ENCODE measurements at regions not wholly inside any gene's neighbourhood (a gene's known extent, or its start where the extent isn't known, plus 50 kb on each side); places are given as distances from the start of the nearest gene placed in this dataset.

- no peak for DNase-seq (ENCODE audit: low spot score)
These were observed 139.3 kb upstream of the PMEPA1 start for GRCh38 chr20:57849121-57849520.

GRCh38 chr20:57848282-57848681 is 138.5 kb upstream of the PMEPA1 start:
- no peak for DNase-seq (ENCODE audit: low spot score)

GRCh38 chr20:57847104-57847503 is 137.3 kb upstream of the PMEPA1 start:
- no peak for DNase-seq (ENCODE audit: low spot score)

- no peak for DNase-seq (ENCODE audit: low spot score)
These were observed 135.1 kb upstream of the PMEPA1 start for GRCh38 chr20:57844626-57845596.

GRCh38 chr20:57843941-57844625 is 134.3 kb upstream of the PMEPA1 start:
- no peak for DNase-seq (ENCODE audit: low spot score)

- no peak for DNase-seq (ENCODE audit: low spot score)
These were observed 132.9 kb upstream of the PMEPA1 start for GRCh38 chr20:57842720-57843119.

GRCh38 chr20:57841297-57841866 is 131.6 kb upstream of the PMEPA1 start:
- DNase-seq (ENCODE audit: low spot score) = no peak

- no peak for DNase-seq (ENCODE audit: low spot score)
These were observed 130.9 kb upstream of the PMEPA1 start for GRCh38 chr20:57840504-57841296.

- no peak for DNase-seq (ENCODE audit: low spot score)
These were observed 130.3 kb upstream of the PMEPA1 start for GRCh38 chr20:57840066-57840465.

GRCh38 chr20:57838670-57839151 is 128.9 kb upstream of the PMEPA1 start:
- no peak for DNase-seq (ENCODE audit: low spot score)

GRCh38 chr20:57837208-57838035 is 127.6 kb upstream of the PMEPA1 start:
- DNase-seq (ENCODE audit: low spot score) = no peak

GRCh38 chr20:57835588-57836455 is 126.0 kb upstream of the PMEPA1 start:
- DNase-seq (ENCODE audit: low spot score) = no peak

GRCh38 chr20:57835074-57835452 is 125.2 kb upstream of the PMEPA1 start:
- no peak for DNase-seq (ENCODE audit: low spot score)

GRCh38 chr20:57834306-57835073 is 124.7 kb upstream of the PMEPA1 start:
- no peak for DNase-seq (ENCODE audit: low spot score)

- DNase-seq (ENCODE audit: low spot score) = no peak
These were observed 122.3 kb upstream of the PMEPA1 start for GRCh38 chr20:57831993-57832585.

- no peak for DNase-seq (ENCODE audit: low spot score)
These were observed 121.6 kb upstream of the PMEPA1 start for GRCh38 chr20:57831326-57831992.

- DNase-seq (ENCODE audit: low spot score) = no peak
These were observed 120.7 kb upstream of the PMEPA1 start for GRCh38 chr20:57830515-57830895.

Data from ureter (tissue), 1 donor.